GM21825 (cell line): ENCODE measurements at regions not wholly inside any gene's neighbourhood (a gene's known extent, or its start where the extent isn't known, plus 50 kb on each side); places are given as distances from the start of the nearest gene placed in this dataset.

Experiments used
- ATAC-seq: cut with Tn5 transposase; IDR thresholded peaks from one replicate; pipeline ENCODE4 v1.9.1; 2021; ENCODE audit warnings: mild to moderate bottlenecking, moderate library complexity; ENCODE audit not compliant: unreplicated experiment

GRCh38 chr14:85788470-85789233 lies 258.7 kb downstream of the FLRT2 start:
- no peak for ATAC-seq

GRCh38 chr14:85766295-85766694 lies 236.4 kb downstream of the FLRT2 start:
- no peak for ATAC-seq

- ATAC-seq = no peak
These were observed 234.9 kb downstream of the FLRT2 start for GRCh38 chr14:85764822-85765221.

- no peak for ATAC-seq
These were observed 232.6 kb downstream of the FLRT2 start for GRCh38 chr14:85762526-85762925.

- ATAC-seq = no peak
These were observed 222.2 kb downstream of the FLRT2 start for GRCh38 chr14:85752175-85752574.

- ATAC-seq = no peak
These were observed 214.6 kb downstream of the FLRT2 start for GRCh38 chr14:85744573-85744972.

GRCh38 chr14:85732031-85732430 lies 202.1 kb downstream of the FLRT2 start:
- no peak for ATAC-seq

GRCh38 chr14:85731186-85731585 lies 201.2 kb downstream of the FLRT2 start:
- ATAC-seq = no peak

- no peak for ATAC-seq
These were observed 198.6 kb downstream of the FLRT2 start for GRCh38 chr14:85728476-85729065.

GRCh38 chr14:85714069-85714468 lies 184.1 kb downstream of the FLRT2 start:
- no peak for ATAC-seq

- ATAC-seq = no peak
These were observed 181.7 kb downstream of the FLRT2 start for GRCh38 chr14:85711620-85712019.
